HG03460 (cell line): ENCODE measurements at regions not wholly inside any gene's neighbourhood (a gene's known extent, or its start where the extent isn't known, plus 50 kb on each side); places are given as distances from the start of the nearest gene placed in this dataset.
A peak's percentile ranks its signal among the peaks of the same experiment; 100 is the strongest.

Source experiments
- ATAC-seq: cut with Tn5 transposase; IDR thresholded peaks from one replicate; pipeline ENCODE4 v1.9.1; 2021; ENCODE audit not compliant: unreplicated experiment

- no peak for ATAC-seq
Measured at GRCh38 chr6:77979204-77979603, 326.4 kb downstream of the MEI4 start.

GRCh38 chr6:77986380-77987034 is 333.7 kb downstream of the MEI4 start:
- ATAC-seq = peak; percentile 66

GRCh38 chr6:77987035-77987384 is 334.2 kb downstream of the MEI4 start:
- peak; percentile 10 for ATAC-seq

- ATAC-seq = no peak
Measured at GRCh38 chr6:78010130-78010529, 357.3 kb downstream of the MEI4 start.

- ATAC-seq = no peak
Measured at GRCh38 chr6:78020586-78020985, 367.7 kb downstream of the MEI4 start.

- no peak for ATAC-seq
Measured at GRCh38 chr6:78025502-78025901, 372.7 kb downstream of the MEI4 start.

- ATAC-seq = no peak
Measured at GRCh38 chr6:78031228-78031627, 378.4 kb downstream of the MEI4 start.

- no peak for ATAC-seq
Measured at GRCh38 chr6:78059171-78059570, 406.3 kb downstream of the MEI4 start.

DNA sequence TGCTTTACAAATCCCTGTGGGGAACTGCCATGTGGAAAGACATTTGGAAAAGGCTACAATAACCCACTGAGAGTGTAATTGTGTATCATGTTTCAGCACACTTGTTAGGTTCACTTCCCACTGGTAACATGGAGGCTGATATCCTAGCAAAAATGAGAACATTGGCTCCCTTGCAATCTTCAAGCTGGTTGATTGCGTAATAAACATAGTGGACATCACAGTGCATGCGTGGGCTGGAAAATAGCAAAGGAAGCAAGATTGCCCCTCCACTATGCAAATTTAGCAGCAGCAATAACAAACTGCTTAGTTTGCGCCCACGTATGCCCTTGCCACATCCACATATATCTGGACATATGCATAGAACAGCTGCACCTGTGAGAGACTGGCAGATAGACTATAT is 410.2 kb downstream of the MEI4 start:
- ATAC-seq = no peak

GRCh38 chr6:78076371-78076770 is 423.5 kb downstream of the MEI4 start:
- no peak for ATAC-seq

DNA sequence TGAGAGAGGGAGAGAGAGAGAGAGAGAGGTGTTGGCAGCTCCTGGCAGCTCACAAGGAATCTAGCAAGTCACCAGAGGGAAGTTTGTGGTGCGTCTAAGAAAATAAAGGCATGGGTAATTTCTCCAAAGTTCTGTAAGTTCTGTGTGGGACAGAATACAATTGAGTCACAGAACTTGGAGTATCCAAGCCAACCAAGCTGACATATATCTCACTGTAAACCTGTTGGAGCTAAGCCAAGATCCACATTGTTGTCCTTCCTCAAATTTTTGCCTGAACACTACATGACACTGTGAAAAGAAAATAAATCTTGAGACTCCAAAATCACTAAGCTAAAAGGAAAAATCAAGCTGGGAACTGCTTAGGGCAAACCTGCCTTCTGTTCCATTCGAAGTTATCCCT is 436.7 kb downstream of the MEI4 start:
- no peak for ATAC-seq

DNA sequence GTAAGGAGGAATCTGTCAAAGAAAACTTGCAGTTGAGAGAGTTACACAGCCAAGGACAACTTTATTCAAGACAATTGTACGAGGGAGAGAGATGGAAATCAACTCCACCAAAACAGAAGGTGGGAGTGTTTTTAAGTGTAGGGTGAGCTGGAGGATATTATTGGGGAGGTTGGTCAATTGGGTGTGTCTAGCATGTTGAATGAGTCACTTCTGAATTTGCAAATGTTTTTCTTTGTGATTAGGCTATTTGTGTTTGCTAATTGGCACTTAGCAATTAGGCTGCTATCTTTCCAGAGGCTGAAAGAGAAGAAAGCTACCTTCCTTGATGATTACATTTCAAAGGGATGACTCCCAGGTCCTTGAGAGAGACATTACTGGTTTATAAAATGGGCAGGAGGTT is 441.1 kb downstream of the MEI4 start:
- ATAC-seq = no peak

- ATAC-seq = no peak
Measured at GRCh38 chr6:78101387-78101786, 448.5 kb downstream of the MEI4 start.

DNA sequence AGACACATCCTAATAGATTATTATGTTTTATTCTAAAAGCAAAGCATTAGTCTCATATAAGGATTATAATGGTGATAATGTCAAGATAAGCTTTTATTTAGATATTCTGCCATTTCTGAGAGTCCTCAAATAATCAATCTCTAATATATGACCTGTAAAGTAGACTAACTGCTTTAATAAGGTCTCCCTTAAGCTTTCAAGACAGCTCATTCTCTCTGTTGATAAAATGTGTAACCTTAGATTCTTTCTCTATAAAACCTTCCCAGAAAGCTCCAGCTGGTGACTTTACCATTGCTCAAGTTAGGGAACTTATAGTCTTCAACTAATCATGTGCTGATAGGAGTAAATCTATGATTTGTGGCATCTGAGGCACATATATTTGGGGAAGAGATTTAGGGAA is 457.8 kb downstream of the MEI4 start:
- ATAC-seq = no peak

- no peak for ATAC-seq
Measured at GRCh38 chr6:78117966-78118365, 465.1 kb downstream of the MEI4 start.

DNA sequence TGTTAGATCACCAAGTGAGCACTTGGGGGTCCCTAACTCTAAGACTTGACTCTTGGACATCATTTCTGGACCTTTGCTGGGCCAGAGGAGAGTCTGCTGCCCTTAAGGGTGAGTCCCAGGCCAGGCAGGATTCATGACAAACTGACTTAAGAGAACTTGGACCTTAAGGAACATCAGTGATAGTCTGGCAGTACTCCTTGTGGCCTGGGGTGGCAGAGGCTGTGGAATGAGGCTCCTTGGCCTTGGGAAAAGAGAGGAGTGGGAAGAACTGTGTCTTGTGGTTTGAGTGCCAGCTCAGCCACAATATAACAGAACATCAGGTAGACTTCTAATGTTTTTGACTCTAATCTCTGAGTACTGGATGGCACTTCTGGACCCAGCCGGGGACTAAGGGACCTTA is 478.7 kb downstream of the MEI4 start:
- no peak for ATAC-seq

- ATAC-seq = no peak
Measured at GRCh38 chr6:78132671-78133410, 480.0 kb downstream of the MEI4 start.

DNA sequence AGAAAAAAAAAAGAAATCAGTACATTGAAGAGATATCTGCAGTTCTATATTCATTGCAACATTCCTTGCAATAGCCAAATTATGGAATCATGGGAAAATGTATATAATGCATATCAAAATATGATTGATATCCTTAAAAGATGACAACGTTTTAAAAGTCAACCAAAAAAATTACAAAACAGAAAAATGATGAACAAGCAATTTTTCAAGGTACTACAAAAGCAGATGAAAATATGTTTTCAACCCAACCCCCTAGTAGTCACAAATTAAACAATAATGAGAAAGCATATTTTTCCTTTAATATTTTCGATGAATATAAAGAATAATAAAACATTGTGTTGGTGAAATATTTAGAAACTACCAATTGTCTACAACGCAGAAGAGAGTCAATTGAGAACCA is 497.6 kb downstream of the MEI4 start:
- no peak for ATAC-seq

- ATAC-seq = no peak
Measured at GRCh38 chr6:78153976-78154375, 501.1 kb downstream of the MEI4 start.

GRCh38 chr6:78157606-78158005 is 504.8 kb downstream of the MEI4 start:
- no peak for ATAC-seq

GRCh38 chr6:78188891-78189290 is 536.1 kb downstream of the MEI4 start:
- no peak for ATAC-seq

DNA sequence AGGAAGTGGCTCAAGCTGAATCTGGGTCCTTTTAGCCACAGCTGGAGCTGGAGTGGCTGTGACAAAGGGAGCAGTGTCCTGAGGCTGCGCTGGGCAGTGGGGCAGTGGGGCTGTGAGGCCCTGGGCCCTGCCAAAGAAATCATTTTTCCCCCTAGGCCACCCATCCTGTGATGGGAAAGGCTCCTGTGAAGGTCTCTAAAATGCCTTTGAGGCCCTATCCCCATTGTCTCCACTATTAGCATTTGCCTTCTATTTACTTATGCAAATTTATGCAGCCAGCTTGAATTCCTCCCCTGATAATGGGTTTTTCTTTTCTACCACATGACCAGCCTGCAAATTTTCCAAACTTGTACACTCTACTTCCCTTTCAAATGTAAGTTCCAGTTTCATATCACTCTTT is 539.2 kb downstream of the MEI4 start:
- no peak for ATAC-seq

- ATAC-seq = no peak
Measured at GRCh38 chr6:78199044-78199443, 546.2 kb downstream of the MEI4 start.
